WTC11 (cell line): ENCODE measurements at regions not wholly inside any gene's neighbourhood (a gene's known extent, or its start where the extent isn't known, plus 50 kb on each side); places are given as distances from the start of the nearest gene placed in this dataset.

Experiments
- JUN ChIP-seq: sonication (generic); formaldehyde crosslinking; IDR thresholded peaks from 2 replicates; pipeline ENCODE4 v1.8.0; 2023; ENCODE audit warnings: mild to moderate bottlenecking, missing genetic modification reagents
- MYBL2 ChIP-seq: sonication (generic); formaldehyde crosslinking; IDR thresholded peaks from 2 replicates; pipeline ENCODE4 v1.8.1; 2023; ENCODE audit warnings: mild to moderate bottlenecking, moderate library complexity, missing genetic modification reagents
- TF ChIP-seq, protein P1 (sequence below): fragments of 200-600 bp; IDR thresholded peaks from 2 replicates; pipeline ENCODE4 v1.8.0; 2022; ENCODE audit warnings: antibody characterized with exemption
- TF ChIP-seq, protein P2 (sequence below): sonication (generic); formaldehyde crosslinking; IDR thresholded peaks from 2 replicates; pipeline ENCODE4 v1.8.0; 2022; ENCODE audit warnings: mild to moderate bottlenecking, missing genetic modification reagents
- TF ChIP-seq, protein P3 (sequence below): sonication (generic); formaldehyde crosslinking; IDR thresholded peaks from 2 replicates; pipeline ENCODE4 v1.8.0; 2022; ENCODE audit warnings: mild to moderate bottlenecking, missing genetic modification reagents
- TF ChIP-seq, protein P4 (sequence below): fragments of 250-450 bp; sonication (Bioruptor Pico); IDR thresholded peaks from 2 replicates; pipeline ENCODE4 v1.9.0; 2021; ENCODE audit warnings: mild to moderate bottlenecking

DNA sequence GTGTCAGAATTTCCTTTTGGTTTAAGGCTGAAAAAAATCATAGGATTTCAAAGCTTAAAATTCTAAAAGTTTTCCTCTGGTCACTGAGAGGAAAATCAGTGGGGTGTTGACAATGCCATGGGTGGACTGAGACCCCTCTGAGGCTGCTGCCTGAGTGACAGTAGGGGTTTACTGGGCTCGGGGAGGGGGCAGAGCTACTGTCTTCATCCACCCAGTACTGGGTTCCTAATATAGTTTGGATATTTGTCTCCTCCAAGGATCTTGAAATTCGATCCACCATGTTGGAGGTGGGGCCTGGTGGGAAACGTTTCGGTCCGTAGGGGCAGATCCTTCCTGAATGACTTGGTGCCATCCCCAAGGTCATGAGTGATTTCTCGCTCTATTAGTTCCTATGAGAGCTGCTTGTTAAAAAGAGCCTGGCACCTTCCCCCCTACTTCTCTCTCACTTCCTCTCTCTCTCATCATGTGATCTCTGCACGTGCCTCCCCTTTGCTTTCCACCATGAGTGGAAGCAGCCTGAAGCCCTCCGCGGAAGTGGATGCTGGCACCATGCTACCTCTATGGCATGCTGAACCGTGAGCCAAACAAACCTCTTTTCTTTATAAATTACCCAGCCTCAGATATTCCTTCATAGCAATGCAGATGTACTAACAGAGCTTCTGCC is 72.3 kb downstream of the MAP10 start:
- TF ChIP-seq, protein P1, sequence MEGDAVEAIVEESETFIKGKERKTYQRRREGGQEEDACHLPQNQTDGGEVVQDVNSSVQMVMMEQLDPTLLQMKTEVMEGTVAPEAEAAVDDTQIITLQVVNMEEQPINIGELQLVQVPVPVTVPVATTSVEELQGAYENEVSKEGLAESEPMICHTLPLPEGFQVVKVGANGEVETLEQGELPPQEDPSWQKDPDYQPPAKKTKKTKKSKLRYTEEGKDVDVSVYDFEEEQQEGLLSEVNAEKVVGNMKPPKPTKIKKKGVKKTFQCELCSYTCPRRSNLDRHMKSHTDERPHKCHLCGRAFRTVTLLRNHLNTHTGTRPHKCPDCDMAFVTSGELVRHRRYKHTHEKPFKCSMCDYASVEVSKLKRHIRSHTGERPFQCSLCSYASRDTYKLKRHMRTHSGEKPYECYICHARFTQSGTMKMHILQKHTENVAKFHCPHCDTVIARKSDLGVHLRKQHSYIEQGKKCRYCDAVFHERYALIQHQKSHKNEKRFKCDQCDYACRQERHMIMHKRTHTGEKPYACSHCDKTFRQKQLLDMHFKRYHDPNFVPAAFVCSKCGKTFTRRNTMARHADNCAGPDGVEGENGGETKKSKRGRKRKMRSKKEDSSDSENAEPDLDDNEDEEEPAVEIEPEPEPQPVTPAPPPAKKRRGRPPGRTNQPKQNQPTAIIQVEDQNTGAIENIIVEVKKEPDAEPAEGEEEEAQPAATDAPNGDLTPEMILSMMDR: no peak
- TF ChIP-seq, protein P2, sequence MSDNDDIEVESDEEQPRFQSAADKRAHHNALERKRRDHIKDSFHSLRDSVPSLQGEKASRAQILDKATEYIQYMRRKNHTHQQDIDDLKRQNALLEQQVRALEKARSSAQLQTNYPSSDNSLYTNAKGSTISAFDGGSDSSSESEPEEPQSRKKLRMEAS (CRISPR knock-in tag): no peak
- TF ChIP-seq MYBL2 (CRISPR knock-in tag) (no peak), JUN (CRISPR knock-in tag) (no peak)
- TF ChIP-seq, protein P3, sequence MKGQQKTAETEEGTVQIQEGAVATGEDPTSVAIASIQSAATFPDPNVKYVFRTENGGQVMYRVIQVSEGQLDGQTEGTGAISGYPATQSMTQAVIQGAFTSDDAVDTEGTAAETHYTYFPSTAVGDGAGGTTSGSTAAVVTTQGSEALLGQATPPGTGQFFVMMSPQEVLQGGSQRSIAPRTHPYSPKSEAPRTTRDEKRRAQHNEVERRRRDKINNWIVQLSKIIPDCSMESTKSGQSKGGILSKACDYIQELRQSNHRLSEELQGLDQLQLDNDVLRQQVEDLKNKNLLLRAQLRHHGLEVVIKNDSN (CRISPR knock-in tag): no peak
- TF ChIP-seq, protein P4, sequence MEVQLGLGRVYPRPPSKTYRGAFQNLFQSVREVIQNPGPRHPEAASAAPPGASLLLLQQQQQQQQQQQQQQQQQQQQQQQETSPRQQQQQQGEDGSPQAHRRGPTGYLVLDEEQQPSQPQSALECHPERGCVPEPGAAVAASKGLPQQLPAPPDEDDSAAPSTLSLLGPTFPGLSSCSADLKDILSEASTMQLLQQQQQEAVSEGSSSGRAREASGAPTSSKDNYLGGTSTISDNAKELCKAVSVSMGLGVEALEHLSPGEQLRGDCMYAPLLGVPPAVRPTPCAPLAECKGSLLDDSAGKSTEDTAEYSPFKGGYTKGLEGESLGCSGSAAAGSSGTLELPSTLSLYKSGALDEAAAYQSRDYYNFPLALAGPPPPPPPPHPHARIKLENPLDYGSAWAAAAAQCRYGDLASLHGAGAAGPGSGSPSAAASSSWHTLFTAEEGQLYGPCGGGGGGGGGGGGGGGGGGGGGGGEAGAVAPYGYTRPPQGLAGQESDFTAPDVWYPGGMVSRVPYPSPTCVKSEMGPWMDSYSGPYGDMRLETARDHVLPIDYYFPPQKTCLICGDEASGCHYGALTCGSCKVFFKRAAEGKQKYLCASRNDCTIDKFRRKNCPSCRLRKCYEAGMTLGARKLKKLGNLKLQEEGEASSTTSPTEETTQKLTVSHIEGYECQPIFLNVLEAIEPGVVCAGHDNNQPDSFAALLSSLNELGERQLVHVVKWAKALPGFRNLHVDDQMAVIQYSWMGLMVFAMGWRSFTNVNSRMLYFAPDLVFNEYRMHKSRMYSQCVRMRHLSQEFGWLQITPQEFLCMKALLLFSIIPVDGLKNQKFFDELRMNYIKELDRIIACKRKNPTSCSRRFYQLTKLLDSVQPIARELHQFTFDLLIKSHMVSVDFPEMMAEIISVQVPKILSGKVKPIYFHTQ (CRISPR knock-in tag): no peak
